MM.1S (cell line): ENCODE measurements at regions not wholly inside any gene's neighbourhood (a gene's known extent, or its start where the extent isn't known, plus 50 kb on each side); places are given as distances from the start of the nearest gene placed in this dataset.

Experiments
- DNase-seq: peaks from one replicate; pipeline ENCODE4 v3.0.0-alpha.2; 2015
- H2AFZ ChIP-seq: fragments of 300-600 bp; sonication (generic); 2 replicates; pipeline ENCODE4 v1.6.0; 2016; ENCODE audit warnings: antibody characterized with exemption, low read length
- H3F3A ChIP-seq: fragments of 300-600 bp; sonication (generic); 2 replicates; pipeline ENCODE4 v1.6.1; 2016; ENCODE audit warnings: mild to moderate bottlenecking, antibody characterized with exemption, low read length, moderate library complexity, mixed read lengths; ENCODE audit not compliant: insufficient read depth
- H3K27ac ChIP-seq: fragments of 300-600 bp; sonication (generic); 2 replicates; pipeline ENCODE4 v1.5.1; 2016; ENCODE audit warnings: mild to moderate bottlenecking, low read length
- H3K27me3 ChIP-seq: fragments of 300-600 bp; sonication (generic); replicated peaks from 2 replicates; pipeline ENCODE4 v1.6.0; 2016; ENCODE audit warnings: low read length; ENCODE audit not compliant: insufficient read depth
- H3K36me3 ChIP-seq: fragments of 300-600 bp; sonication (generic); replicated peaks from 2 replicates; pipeline ENCODE4 v1.6.1; 2016; ENCODE audit warnings: mild to moderate bottlenecking, low read length, mixed read lengths; ENCODE audit not compliant: insufficient read depth
- H3K4me1 ChIP-seq: fragments of 300-600 bp; sonication (generic); 2 replicates; pipeline ENCODE4 v1.6.1; 2016; ENCODE audit warnings: low read length, mixed read lengths
- H3K4me2 ChIP-seq: fragments of 300-600 bp; sonication (generic); 2 replicates; pipeline ENCODE4 v1.6.0; 2016; ENCODE audit warnings: low read depth, low read length
- H3K4me3 ChIP-seq: fragments of 300-600 bp; sonication (generic); 2 replicates; pipeline ENCODE4 v1.5.1; 2016; ENCODE audit warnings: low read length, mixed read lengths
- H3K79me2 ChIP-seq: fragments of 300-600 bp; sonication (generic); 2 replicates; pipeline ENCODE4 v1.6.1; 2016; ENCODE audit warnings: mixed run types, low read length, mixed read lengths
- H3K9ac ChIP-seq: fragments of 300-600 bp; sonication (generic); 2 replicates; pipeline ENCODE4 v1.6.1; 2016; ENCODE audit warnings: low read length, mixed read lengths
- H3K9me2 ChIP-seq: fragments of 300-600 bp; sonication (generic); replicated peaks from 2 replicates; pipeline ENCODE4 v1.6.1; 2016; ENCODE audit warnings: mild to moderate bottlenecking, low read length, mixed read lengths; ENCODE audit not compliant: insufficient read depth
- H3K9me3 ChIP-seq: fragments of 300-600 bp; sonication (generic); replicated peaks from 2 replicates; pipeline ENCODE4 v1.6.1; 2016; ENCODE audit warnings: mild to moderate bottlenecking, low read length, mixed read lengths; ENCODE audit not compliant: insufficient read depth
- H4K20me1 ChIP-seq: fragments of 300-600 bp; sonication (generic); 2 replicates; pipeline ENCODE4 v1.6.1; 2016; ENCODE audit warnings: mild to moderate bottlenecking, low read length, moderate library complexity, mixed read lengths; ENCODE audit not compliant: insufficient read depth
- EZH2 ChIP-seq: fragments of 300-600 bp; sonication (generic); optimal IDR thresholded peaks from 2 replicates; pipeline ENCODE3; 2017; ENCODE audit warnings: low read depth, mild to moderate bottlenecking, antibody characterized with exemption, low read length, mixed read lengths
- EZH2phosphoT487 ChIP-seq: fragments of 300-600 bp; sonication (generic); IDR thresholded peaks from 2 replicates; pipeline ENCODE4 v1.6.1; 2018; ENCODE audit warnings: antibody characterized with exemption, low read length
- TF ChIP-seq, protein P1 (sequence below): fragments of 300-600 bp; sonication (generic); IDR thresholded peaks from 2 replicates; pipeline ENCODE4 v1.5.1; 2016; ENCODE audit warnings: antibody characterized with exemption, low read length, mixed read lengths

GRCh38 chr11:80173371-80174136, 732.7 kb upstream of the TENM4 start:
- Histone ChIP-seq H3K27me3 (no peaks in the 10 kb centered on the region), H3F3A (no peaks in the 10 kb centered on the region), H3K27ac (no peak overlapping the region), H3K4me1 (peaks cover 5% of the 10 kb centered on the region), H3K4me2 (no peak overlapping the region), H3K9ac (no peak overlapping the region), H3K36me3 (no peaks in the 10 kb centered on the region), H2AFZ (no peak overlapping the region), H3K9me2 (no peaks in the 10 kb centered on the region), H4K20me1 (no peaks in the 10 kb centered on the region), H3K79me2 (no peaks in the 10 kb centered on the region), H3K9me3 (no peaks in the 10 kb centered on the region), H3K4me3 (no peak overlapping the region)
- DNase-seq, result no peak
- TF ChIP-seq, protein P1, sequence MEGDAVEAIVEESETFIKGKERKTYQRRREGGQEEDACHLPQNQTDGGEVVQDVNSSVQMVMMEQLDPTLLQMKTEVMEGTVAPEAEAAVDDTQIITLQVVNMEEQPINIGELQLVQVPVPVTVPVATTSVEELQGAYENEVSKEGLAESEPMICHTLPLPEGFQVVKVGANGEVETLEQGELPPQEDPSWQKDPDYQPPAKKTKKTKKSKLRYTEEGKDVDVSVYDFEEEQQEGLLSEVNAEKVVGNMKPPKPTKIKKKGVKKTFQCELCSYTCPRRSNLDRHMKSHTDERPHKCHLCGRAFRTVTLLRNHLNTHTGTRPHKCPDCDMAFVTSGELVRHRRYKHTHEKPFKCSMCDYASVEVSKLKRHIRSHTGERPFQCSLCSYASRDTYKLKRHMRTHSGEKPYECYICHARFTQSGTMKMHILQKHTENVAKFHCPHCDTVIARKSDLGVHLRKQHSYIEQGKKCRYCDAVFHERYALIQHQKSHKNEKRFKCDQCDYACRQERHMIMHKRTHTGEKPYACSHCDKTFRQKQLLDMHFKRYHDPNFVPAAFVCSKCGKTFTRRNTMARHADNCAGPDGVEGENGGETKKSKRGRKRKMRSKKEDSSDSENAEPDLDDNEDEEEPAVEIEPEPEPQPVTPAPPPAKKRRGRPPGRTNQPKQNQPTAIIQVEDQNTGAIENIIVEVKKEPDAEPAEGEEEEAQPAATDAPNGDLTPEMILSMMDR, result no peak
- TF ChIP-seq EZH2 (no peak), EZH2phosphoT487 (no peak)

GRCh38 chr11:80168796-80169195, 728.0 kb upstream of the TENM4 start:
- no peak for DNase-seq
- no peak overlapping the region for H3K27ac ChIP-seq
- H2AFZ ChIP-seq, result no peak overlapping the region
- no peak overlapping the region for H3K4me3 ChIP-seq
- no peak for TF ChIP-seq EZH2phosphoT487
- H3K4me2 ChIP-seq, result no peak overlapping the region
- H4K20me1 ChIP-seq, result no peaks in the 10 kb centered on the region
- H3K36me3 ChIP-seq, result no peaks in the 10 kb centered on the region
- H3K9ac ChIP-seq, result no peak overlapping the region
- peaks cover 24% of the 10 kb centered on the region for H3K4me1 ChIP-seq
- H3K27me3 ChIP-seq, result no peaks in the 10 kb centered on the region
- H3K9me3 ChIP-seq, result no peaks in the 10 kb centered on the region
- no peaks in the 10 kb centered on the region for H3K79me2 ChIP-seq
- H3K9me2 ChIP-seq, result no peaks in the 10 kb centered on the region
- H3F3A ChIP-seq, result 0 out of 2 replicates have a peak, but pooled peaks cover 4% of the 10 kb centered on the region

DNA sequence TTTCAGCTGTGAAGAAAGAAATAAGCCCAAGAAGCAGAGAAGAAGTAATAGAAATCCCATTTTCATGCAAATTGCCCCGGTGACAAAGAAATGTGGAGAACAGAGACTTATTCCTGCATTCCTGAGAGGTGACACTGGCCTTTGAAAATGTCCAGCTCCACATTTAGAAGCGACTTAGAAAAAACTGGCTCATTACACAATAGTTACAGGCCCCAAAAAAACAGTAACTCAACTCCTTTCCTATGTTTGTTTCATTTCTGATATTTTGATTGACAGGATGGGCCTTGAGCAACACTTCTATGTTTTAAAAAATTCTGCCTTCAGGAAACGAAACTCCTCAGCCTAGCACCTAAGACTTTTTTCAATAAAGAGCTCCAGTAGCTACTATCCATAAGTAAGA, 726.9 kb upstream of the TENM4 start:
- no peak overlapping the region for H3K4me3 ChIP-seq
- no peaks in the 10 kb centered on the region for H4K20me1 ChIP-seq
- H3K9ac ChIP-seq, result no peak overlapping the region
- H3K4me1 ChIP-seq, result peaks cover 24% of the 10 kb centered on the region
- peak overlapping the region; percentile 23; the same call in 1 of the 2 replicates for H3K27ac ChIP-seq
- TF ChIP-seq, protein P1, result no peak
- no peak for TF ChIP-seq EZH2phosphoT487
- H2AFZ ChIP-seq, result 0 out of 2 replicates have a peak overlapping the region, but pooled peaks have one; percentile 16
- no peaks in the 10 kb centered on the region for H3K27me3 ChIP-seq
- peak; percentile 82 for DNase-seq
- H3K79me2 ChIP-seq, result no peaks in the 10 kb centered on the region
- H3K4me2 ChIP-seq, result peak overlapping the region; percentile 22; the same call in 1 of the 2 replicates
- H3K36me3 ChIP-seq, result no peaks in the 10 kb centered on the region
- 0 out of 2 replicates have a peak, but pooled peaks cover 4% of the 10 kb centered on the region for H3F3A ChIP-seq
- H3K9me3 ChIP-seq, result no peaks in the 10 kb centered on the region
- H3K9me2 ChIP-seq, result no peaks in the 10 kb centered on the region

DNA sequence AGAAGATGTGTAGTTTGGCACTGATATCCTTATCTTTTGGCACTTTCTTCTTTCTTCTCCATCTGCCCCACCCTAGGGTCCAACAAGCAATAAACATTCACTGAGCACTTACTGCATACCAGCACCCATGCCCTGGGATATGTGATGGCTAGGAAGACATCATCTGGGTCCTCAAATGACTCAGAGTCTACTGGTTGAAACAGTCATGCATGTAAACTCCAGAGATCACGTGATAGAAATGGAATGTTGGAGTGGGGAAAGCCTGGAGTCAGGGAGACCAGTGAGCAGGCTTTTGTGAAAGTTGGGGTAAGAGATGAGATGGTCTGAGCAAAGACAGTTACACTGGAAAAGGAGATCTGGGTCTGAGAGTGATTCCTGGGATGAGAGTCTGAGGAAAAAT, 724.9 kb upstream of the TENM4 start:
- Histone ChIP-seq H3K27me3 (no peaks in the 10 kb centered on the region), H4K20me1 (no peaks in the 10 kb centered on the region), H3F3A (0 out of 2 replicates have a peak, but pooled peaks cover 4% of the 10 kb centered on the region), H3K9me3 (no peaks in the 10 kb centered on the region), H2AFZ (no peak overlapping the region), H3K4me3 (no peak overlapping the region), H3K4me2 (no peak overlapping the region), H3K9ac (no peak overlapping the region), H3K9me2 (no peaks in the 10 kb centered on the region), H3K36me3 (no peaks in the 10 kb centered on the region), H3K79me2 (no peaks in the 10 kb centered on the region), H3K27ac (no peak overlapping the region), H3K4me1 (peaks cover 24% of the 10 kb centered on the region)
- no peak for DNase-seq
- TF ChIP-seq, protein P1, result no peak
- TF ChIP-seq EZH2 (no peak), EZH2phosphoT487 (no peak)
